GM18858 (cell line): ENCODE measurements at regions not wholly inside any gene's neighbourhood (a gene's known extent, or its start where the extent isn't known, plus 50 kb on each side); places are given as distances from the start of the nearest gene placed in this dataset.
"Not testable (repeated sequence)": the region's sequence is repeated elsewhere in the genome, so short reads cannot be mapped to it uniquely, and the experiment has no call there.

ENCODE experiments used
- ATAC-seq: cut with Tn5 transposase; IDR thresholded peaks from one replicate; pipeline ENCODE4 v1.9.1; 2021; ENCODE audit not compliant: unreplicated experiment

- ATAC-seq: no peak
Measured at GRCh38 chr2:224151680-224152310, 112.7 kb upstream of the SERPINE2 start.

- no peak for ATAC-seq
Measured at GRCh38 chr2:224151161-224151560, 112.1 kb upstream of the SERPINE2 start.

GRCh38 chr2:224148058-224148457, 109.0 kb upstream of the SERPINE2 start:
- not testable (repeated sequence) for ATAC-seq

GRCh38 chr2:224147174-224147573, 108.1 kb upstream of the SERPINE2 start:
- no peak for ATAC-seq

- no peak for ATAC-seq
Measured at GRCh38 chr2:224146356-224147160, 107.5 kb upstream of the SERPINE2 start.

- no peak for ATAC-seq
Measured at GRCh38 chr2:224145751-224146355, 106.8 kb upstream of the SERPINE2 start.

- ATAC-seq: no peak
Measured at GRCh38 chr2:224143526-224143925, 104.4 kb upstream of the SERPINE2 start.

- no peak for ATAC-seq
Measured at GRCh38 chr2:224142397-224143312, 103.6 kb upstream of the SERPINE2 start.

GRCh38 chr2:224141304-224141703, 102.2 kb upstream of the SERPINE2 start:
- ATAC-seq: no peak

- no peak for ATAC-seq
Measured at GRCh38 chr2:224137208-224137607, 98.1 kb upstream of the SERPINE2 start.

- ATAC-seq: no peak
Measured at GRCh38 chr2:224136396-224136795, 97.3 kb upstream of the SERPINE2 start.

- no peak for ATAC-seq
Measured at GRCh38 chr2:224135881-224136280, 96.8 kb upstream of the SERPINE2 start.

GRCh38 chr2:224134003-224134734, 95.1 kb upstream of the SERPINE2 start:
- no peak for ATAC-seq

GRCh38 chr2:224133387-224133786, 94.3 kb upstream of the SERPINE2 start:
- ATAC-seq: no peak

GRCh38 chr2:224127871-224128501, 88.9 kb upstream of the SERPINE2 start:
- ATAC-seq: no peak

GRCh38 chr2:224126440-224126839, 87.4 kb upstream of the SERPINE2 start:
- ATAC-seq: no peak

GRCh38 chr2:224126003-224126402, 86.9 kb upstream of the SERPINE2 start:
- no peak for ATAC-seq

GRCh38 chr2:224122542-224122941, 83.5 kb upstream of the SERPINE2 start:
- no peak for ATAC-seq

- no peak for ATAC-seq
Measured at GRCh38 chr2:224121406-224122067, 82.5 kb upstream of the SERPINE2 start.
